ENCODE measurements at regions not wholly inside any gene's neighbourhood (a gene's known extent, or its start where the extent isn't known, plus 50 kb on each side); places are given as distances from the start of the nearest gene placed in this dataset.

DNA sequence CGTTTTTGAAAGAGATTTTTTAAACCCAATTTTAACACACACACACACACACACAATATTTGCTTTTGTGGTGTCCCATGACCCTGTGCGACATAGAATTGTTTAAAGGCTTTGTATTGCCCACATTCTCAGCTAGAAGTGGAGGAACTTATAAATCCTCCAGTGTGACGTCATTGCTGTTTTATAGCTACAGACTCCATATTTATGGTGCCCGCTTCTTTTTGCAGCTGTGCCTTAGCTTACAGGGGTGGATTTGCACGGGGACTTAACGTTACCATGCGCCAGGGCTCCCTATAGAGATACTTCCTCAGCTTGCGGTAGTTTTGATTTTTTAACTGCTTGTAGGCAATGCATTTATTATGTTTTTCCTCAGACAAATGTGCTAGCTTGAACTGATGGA lies 101.9 kb upstream of the SMIM21 start:
- TF ChIP-seq, protein P1, sequence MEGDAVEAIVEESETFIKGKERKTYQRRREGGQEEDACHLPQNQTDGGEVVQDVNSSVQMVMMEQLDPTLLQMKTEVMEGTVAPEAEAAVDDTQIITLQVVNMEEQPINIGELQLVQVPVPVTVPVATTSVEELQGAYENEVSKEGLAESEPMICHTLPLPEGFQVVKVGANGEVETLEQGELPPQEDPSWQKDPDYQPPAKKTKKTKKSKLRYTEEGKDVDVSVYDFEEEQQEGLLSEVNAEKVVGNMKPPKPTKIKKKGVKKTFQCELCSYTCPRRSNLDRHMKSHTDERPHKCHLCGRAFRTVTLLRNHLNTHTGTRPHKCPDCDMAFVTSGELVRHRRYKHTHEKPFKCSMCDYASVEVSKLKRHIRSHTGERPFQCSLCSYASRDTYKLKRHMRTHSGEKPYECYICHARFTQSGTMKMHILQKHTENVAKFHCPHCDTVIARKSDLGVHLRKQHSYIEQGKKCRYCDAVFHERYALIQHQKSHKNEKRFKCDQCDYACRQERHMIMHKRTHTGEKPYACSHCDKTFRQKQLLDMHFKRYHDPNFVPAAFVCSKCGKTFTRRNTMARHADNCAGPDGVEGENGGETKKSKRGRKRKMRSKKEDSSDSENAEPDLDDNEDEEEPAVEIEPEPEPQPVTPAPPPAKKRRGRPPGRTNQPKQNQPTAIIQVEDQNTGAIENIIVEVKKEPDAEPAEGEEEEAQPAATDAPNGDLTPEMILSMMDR (IDR thresholded peaks at IDR 0.05), result no peak
- TF ChIP-seq POLR2A (IDR thresholded peaks at IDR 0.05), result no peak

Measured in adrenal gland (tissue), 5 donors.